HG03378 (cell line): ENCODE measurements at regions not wholly inside any gene's neighbourhood (a gene's known extent, or its start where the extent isn't known, plus 50 kb on each side); places are given as distances from the start of the nearest gene placed in this dataset.

ENCODE experiments used
- ATAC-seq: cut with Tn5 transposase; IDR thresholded peaks from one replicate; pipeline ENCODE4 v1.9.1; 2021; ENCODE audit warnings: mild to moderate bottlenecking, moderate library complexity; ENCODE audit not compliant: unreplicated experiment

DNA sequence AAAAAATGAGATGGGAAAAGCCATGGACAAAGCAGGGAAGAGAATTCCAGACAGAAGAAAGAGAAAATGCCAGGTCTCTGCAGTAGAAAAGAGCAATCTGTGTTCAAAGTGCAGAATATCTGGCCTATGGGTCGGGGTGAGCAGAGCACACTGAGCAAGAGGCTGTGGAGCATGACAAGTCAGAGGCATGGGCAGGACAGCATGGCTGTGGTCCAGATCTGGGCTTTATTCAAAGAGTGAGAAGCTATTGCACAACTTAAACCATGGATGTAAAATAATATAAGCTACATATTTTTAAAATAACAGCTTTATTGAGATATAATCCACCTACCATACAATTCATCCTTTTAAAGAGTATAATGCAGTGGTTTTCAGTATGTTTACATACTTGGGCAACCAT, 133.1 kb upstream of the SPDL1 start:
- no peak for ATAC-seq

DNA sequence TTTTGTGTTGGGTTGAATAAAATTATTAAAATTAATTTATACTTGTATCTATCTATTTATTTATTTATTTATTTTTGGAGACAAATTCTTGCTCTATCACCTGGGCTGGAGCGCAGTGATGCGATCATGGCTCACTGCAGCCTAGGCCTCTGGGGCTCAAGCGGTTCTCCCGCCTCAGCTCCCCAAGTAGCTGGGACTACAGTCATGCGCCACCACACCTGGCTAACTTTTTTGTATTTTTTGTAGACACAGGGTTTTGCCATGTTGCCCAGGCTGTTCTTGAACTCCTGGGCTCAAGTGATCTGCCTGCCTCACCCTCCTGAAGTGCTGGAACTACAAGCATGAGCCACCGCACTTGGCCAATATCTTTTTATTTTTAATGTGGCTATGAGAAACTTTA, 134.7 kb upstream of the SPDL1 start:
- no peak for ATAC-seq

DNA sequence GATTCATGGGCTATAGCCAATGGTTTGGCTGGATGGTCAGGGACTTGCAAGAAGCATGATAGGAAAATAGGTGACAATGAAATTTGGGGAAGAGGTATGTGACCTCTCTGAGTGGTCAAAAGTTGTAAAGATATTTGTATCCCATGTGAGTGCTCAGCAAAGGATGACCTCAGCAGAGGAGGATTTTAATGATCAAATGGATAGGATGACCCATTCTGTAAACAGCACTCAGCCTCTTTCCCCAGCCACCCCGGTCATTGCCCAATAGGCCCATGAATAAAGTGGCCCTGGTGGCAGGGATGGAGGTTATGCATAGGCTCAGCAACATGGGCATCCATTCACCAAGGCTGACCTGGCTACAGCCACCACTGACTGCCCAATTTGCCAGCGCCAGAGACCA, 138.4 kb upstream of the SPDL1 start:
- no peak for ATAC-seq

DNA sequence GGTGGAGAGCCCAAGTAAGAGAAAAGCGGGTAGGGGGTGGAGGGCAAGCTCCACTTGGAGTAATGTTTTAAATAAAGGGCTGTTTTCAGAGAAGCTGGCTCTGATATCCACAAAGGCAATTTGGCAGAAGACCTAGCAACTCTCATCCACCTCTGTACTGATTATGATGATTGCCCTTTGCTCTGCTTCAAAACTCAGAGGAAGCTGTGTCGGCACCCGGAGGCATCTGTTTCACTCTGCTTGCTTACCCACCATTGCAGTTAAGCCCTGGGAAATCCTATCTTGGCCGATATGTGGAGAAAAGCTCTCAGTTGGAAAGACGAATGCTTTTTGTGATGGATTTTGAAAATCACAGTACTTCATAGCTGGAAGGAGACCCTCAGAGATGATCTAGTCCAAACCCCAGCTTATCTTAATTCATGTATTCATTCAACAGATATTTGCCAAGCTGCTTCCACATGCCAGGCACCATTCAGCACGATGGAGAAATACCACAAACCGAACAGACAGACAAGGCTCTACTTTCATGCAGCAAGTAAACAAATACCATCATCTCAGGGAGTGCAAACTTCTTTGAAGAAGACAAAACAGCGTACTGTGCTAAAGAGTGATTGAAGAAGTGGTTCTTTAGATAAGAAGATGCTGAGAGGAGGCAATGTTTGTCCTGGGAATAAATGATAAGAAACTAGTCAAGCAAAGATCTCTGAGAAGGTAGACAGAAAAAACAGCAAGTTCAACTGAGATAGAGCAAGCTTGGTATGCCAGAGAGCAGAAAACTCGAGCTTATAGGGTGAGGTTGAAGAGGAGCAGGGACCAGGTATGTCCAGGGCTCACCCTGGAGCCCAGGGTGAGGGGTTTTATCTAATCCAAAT, 140.4 kb upstream of the SPDL1 start:
- no peak for ATAC-seq

DNA sequence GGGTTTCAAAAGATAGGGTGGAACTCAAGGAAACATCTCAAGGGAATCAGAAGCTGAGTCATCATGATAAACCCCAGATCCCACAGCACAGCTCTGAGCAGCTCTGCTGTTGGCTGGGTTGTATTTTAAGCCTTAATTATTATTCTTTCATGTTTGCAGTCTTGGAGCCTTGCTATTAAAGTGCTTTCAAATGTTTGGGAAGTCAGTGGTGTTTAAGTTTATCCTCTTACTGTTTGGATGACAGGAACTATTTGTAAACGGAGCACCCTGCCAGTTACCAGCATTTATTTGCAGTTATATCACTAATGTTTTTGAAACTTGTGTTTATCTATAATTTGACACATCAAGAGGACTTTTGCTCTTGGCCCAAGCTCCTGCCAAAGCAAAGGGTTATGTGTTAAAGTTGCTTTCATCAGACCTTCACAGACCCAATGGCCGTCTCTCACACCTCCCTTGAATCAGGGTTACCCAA, 141.1 kb upstream of the SPDL1 start:
- ATAC-seq = no peak

DNA sequence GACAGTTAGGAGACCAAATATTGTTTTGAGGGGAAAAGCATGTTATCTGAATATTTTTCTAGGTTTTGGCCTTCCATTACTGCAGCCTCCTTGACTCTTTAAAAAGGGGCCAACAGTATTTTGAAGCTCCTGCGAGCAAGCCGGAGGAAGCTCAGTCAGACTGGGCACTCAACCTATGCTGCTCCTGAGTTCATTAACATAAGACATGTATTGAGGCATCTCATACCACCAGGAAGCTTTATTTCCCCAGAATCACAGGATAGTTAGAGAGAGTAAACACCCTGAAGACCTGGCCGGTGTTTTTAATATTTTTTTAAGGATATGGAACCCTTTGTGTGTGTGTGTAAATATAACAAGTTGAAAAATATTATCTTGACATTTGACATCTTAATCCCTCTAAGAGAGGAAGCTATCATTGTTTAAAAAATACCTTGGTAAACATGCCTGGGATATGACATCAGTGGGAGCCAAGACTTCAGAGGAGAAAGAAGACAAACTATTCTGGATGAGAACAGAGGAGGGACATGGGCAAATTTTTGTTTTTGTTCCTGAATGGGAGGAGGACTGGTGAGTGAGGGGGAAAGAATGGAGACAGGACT, 139.3 kb upstream of the SLIT3 start:
- no peak for ATAC-seq

DNA sequence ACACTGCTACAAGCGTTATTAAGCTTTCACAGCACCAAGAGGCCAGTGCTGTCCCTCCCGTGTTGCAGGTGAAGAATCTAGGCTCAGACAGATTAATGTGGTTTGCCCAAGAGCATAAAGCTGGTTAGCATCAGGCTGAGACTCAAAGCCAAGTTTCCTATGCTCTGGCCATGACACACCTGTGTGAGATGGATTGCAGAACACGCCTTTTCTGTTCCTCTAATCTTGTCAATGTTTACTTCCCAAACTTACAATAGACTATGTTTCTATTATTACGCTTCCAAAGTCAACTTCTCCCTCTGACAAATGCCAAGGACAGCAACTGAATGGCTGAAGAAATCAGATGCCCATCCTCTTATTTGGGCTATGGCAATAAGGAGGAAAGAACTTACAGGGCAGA, 138.4 kb upstream of the SLIT3 start:
- ATAC-seq = no peak

DNA sequence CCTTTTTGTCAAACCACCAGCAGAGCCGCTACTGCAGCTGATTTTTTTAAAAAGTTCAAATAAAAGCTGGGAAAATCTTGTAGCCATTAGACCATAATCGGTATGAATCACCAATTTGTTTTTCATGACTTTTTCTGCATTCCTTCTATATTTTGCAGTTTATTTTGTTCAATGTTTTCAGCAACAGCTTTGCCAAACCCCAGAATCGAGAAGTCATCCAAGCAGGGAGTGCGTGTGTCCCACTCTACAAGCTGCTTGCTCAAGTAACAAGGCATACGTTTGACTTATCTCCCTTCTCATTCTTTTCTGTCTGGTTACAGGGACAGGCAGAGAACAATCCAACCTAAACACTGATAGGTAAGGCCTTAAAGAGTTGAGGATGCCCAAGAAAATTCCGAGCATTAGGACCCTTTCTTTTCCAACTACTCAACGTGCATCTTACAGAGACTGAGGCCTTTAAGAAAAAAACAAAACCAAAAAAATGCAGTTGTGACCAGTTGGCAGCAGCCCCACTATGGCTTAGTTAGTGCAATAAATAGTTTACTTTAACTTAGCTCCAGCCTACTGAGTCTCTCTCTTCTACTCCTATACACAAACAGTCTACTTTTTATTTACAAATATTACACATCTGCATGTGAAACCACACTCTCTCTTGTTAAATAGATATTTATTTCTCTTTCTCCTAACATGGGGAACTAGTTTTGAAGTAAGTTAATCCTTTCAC, 134.7 kb upstream of the SLIT3 start:
- ATAC-seq = no peak

DNA sequence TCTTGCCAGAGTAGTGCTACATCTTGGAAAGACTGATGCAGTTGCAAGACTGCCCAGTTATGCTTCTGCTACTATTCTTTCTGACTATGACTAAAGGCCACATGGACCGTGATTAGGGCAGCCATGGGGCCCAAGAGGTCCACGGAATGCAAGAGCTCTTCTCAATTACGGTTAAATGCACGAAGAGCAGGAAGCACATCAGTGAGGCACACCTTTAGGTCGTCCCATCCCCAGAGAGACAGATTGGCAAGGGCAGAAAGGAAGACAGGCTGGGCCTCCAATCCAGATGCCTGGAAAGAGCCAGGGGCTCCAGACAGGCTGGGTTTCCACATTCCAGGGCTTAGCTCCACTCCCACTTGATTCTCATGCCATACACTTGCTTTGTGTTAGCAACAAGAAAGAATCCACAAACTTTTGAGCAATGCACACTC, 132.3 kb upstream of the SLIT3 start:
- ATAC-seq = no peak

DNA sequence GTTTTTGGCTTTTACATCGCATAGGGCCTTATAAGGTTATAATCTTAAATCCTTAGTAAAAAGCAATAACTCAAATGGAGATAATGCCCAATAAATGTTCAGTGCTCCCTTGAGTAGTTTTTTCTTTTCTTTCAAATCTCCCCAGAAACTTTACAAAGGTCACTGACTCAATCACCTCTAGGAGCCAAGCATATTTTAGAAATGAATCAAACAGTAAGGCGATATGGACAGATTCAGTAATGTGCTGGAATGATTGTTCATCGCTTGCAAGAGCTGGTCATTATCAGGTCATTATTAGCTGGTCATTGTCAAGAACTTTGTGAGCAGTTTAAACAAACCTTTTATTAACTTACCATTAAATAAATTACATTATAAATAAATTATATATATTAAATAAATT, 130.4 kb upstream of the SLIT3 start:
- no peak for ATAC-seq

DNA sequence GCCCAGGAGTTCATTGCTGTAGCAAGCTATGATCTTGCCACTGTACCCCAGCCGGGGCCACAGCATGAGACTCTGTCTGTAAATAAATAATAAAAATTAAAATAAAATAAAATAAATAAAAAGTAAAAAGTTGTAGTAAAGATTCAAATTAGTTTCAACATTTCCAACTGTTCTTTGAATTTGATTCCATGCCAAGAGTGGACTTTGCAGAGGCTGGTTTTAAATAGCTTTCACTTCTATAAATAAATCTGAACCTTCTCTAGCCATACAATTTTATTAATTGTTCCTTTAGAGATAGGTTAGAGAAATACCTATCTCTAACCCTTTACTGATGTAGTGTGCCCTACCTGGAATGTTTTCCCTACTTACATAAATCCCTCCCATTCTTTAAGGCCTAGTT, 129.7 kb upstream of the SLIT3 start:
- no peak for ATAC-seq

DNA sequence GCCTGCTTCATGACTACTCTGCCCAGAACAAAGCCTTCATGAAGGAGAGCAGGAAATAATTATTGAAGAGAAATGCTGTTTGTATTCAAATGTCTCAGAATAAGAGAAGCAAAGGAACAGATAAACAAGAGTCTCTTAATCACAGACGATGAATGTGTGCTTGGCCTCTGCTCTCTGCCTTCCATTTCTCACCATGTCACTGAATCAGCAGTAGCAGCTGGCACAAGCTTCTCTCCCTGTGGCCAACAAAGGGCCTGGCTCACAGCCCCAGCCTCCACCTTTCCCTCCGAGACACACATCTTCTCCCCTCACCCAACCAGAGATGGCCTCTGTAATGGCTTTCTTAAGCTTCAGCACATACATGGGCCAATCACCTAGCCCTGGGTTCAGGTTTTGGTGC, 128.1 kb upstream of the SLIT3 start:
- no peak for ATAC-seq

DNA sequence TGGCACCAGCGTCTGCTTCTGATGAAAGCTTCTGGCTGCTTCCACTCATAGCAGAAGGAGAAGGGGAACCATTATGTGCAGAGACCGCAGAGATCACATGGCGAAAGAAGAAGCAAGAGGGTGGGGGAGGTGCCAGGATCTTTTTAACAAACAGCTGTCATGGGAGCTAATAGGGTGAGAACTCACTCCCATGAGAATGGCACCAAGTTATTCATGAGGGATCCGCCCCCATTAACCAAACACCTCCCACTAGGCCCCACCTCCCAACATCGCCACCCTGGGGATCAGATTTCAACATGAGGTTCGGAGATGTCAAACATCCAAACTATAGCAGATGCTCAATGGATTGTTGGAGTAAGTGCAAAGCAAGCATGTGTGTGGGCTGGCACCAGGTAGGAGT, 125.8 kb upstream of the SLIT3 start:
- ATAC-seq = no peak

DNA sequence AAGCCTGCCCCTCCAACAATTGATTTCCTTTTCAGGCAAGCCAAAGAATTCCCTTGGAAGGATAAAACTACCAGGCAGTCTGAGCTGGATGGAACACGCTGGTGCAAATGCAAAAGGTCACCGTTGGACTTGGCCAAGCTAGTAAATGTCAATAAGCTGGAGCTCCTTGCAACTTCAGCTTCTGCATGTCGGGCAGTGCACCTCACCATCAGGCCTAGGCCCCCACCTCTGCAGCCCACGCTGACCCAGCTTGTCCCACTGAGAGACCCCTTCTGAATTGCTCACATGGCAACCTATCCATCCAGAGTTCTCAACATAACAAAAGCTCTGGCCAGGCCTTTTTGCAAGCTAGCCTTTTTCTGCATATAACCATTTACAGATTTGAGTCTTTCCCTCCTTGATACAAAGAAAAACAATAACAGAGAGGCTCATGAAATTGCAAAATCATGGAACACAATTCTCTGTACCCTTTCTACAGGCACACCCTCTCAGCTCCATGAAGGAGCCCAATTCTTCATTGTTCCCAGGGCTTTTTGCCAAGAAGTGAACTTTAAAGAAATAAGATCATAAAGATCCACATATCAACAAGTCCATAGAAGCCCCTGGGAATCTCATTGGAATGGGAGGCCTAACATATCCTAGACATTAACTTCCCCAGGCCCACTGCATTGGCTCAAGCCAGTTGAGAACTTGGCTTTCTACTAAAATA, 123.9 kb upstream of the SLIT3 start:
- ATAC-seq = no peak

DNA sequence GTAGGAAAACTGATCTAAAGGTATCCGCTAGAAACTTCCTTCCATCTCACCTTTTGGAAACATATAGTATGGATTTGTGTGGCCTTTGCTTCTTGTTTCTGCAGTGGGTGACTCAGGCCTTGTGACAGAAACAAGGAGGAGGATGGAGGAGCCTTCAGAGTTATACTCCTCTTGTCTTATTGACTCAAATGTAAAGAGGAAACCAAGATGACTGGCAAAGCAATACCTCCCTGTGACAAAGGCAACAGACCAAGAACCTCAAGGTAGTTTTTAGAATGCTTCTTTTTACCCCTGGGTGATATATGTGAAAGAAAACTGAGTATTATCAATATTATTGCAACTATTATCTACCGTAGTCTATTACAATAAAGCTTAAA, 123.3 kb upstream of the SLIT3 start:
- ATAC-seq = no peak

DNA sequence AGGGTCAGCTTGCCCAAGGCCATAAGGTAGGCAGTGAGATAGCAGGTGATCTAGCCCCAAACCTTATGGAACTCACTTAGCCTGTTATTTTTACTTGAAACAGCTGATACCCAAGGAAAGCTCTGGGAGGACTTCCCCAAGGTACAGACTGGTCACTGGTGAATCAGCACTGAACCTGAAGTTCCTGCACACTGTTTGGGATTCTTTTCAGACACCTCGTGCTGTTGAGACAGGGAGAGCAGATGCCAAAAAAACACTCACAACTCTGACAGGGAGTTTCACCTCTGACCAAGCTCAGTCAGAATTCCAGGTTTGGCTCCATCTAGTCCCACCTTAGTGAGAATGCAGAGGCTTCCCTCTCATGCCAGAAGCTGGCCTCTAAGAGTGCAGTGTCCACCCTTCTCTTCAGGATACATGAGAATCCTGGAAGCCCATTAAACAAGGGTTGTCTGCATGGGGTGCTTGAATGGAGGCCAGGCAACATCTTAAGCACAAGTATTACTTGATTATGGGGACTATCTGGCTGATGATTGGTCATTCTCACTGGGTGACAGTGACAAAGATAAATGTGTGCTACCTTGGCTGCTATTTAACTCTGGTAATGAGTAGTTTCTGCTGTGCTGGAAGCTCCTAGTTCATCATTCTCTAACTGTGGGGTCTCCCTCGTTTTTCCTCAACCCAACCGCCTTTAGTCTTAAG, 122.8 kb upstream of the SLIT3 start:
- no peak for ATAC-seq

DNA sequence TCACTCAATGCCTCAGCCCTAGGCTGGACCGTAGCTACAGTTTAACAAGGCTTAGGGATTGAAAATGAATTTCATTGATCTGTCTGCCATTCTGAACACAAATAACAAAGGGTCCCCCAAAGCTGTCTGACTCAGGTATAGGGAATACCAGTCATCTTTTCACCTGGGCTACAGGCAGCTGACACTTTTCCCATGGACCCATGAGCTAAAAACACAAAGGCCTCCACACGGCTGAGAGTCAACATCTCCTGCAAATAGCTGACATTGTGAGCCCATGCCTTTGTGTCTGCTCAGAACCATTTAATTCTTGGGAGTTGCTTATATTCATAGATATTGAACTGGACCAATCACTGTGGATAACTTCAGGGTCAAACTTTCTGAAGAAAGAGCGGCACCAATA, 121.1 kb upstream of the SLIT3 start:
- ATAC-seq = no peak

DNA sequence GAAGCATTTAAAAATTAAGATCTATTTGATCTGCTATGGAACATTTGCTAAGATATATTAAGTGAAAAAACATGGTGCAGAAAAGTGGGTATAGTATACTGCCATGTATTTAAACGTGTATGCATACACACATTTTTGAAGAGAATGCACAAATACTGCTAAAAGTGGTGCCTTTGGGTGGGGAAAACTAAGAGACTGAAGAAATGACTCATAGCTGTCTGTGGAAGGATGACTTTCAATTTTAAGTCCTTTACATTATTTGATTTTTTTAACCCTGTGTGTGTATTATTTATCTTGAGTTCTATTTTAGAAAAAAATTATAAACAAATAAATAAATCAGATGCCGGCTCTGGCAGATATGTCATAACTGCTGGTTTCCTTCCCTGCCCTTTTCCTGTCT, 120.7 kb upstream of the SLIT3 start:
- ATAC-seq = no peak

DNA sequence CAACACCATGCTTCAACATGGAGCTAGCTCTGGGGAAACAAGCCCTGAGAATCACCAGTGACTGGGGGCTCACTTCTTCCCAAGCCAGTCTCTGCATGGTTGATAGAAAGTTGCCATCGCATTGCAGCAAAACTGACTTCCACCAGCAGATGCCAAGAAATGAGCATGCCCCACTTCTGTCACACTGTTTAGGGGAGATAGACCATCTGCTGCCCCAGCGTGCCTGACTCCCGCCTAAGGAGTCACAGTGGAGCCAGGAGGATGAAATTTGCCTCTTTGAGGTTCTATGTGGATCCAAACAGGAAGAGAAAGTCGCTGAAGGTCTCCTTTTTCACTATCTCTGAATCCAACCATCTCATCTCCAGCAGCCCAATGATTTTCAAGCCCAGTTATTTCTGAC, 116.7 kb upstream of the SLIT3 start:
- no peak for ATAC-seq

DNA sequence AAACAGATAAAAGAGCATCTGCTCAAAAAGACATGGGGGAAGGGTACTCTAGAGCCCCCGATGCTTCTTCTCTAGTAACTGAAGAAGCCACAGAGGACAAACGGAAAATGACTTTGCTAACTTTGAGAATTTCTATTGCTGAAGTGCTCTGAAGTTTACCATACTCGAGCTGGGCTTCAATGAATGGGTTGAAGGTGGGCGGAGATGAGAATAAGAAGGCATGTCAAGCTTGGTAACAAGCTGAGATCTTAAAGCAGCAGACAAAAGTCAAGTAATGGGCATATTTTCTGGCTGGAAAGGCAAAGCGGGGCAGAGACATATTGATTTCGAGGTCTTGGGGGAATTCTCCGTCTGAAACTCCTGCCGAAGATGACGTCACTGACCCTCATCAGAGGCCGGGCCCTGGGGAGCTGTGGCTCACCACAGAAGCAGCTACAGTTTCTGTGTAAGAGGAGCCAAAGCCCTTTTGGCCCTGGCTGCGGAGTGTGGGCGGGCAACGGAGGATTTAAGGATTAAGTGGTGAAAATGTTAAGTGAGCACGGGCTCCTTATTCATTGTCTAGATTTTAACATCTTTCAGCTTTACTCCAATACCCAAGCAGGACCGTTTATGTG, 115.8 kb upstream of the SLIT3 start:
- peak; percentile 81 for ATAC-seq
